HCT116 (cell line): ENCODE measurements at regions not wholly inside any gene's neighbourhood (a gene's known extent, or its start where the extent isn't known, plus 50 kb on each side); places are given as distances from the start of the nearest gene placed in this dataset.

Experiments
- ATAC-seq: fragments of 200-7000 bp; cut with Tn5 transposase; 2 replicates; pipeline ENCODE4 v1.9.1; 2020; ENCODE audit warnings: mild to moderate bottlenecking, moderate library complexity
- BruUV-seq: library from RNA; stranded (reverse); fragments of 400-500 nt; replicated peaks from 2 replicates; lab custom pipeline; 2021; lab: Mats Ljungman, UMichigan
- CTCF ChIA-PET: fragments of 300-600 bp; sonication (Branson Sonifier 250); formaldehyde crosslinking; loops from one replicate; lab custom pipeline; 2021; ENCODE audit warnings: antibody characterized with exemption; lab: Charles Lee
- POLR2A ChIA-PET: fragments of 300-600, 350-600 bp; sonication (Branson Sonifier 250); formaldehyde crosslinking; loops from one replicate; lab custom pipeline; 2021; ENCODE audit warnings: antibody characterized with exemption; lab: Charles Lee
- RAD21 ChIA-PET, 2 experiments: fragments of 300-600 bp; sonication (Branson Sonifier 250); formaldehyde crosslinking; loops; one replicate each; lab custom pipeline; 2023; ENCODE audit warnings: low total read pairs in 2 of 2; ENCODE audit not compliant: uncharacterized antibody in 2 of 2, unreplicated experiment in 2 of 2, low non-redundant PET in 1 of 2; lab: Charles Lee
- DNase-seq: peaks from one replicate; pipeline ENCODE4 v3.0.0-alpha.2; 2010; ENCODE audit warnings: low read depth, low spot score
- H2AFZ ChIP-seq: fragments of 200-600 bp; shearing (Covaris generic), sonication (generic); 2 replicates; pipeline ENCODE4 v1.6.1; 2017; ENCODE audit warnings: low read depth, mixed run types, mixed read lengths, antibody characterized with exemption, low read length; ENCODE audit not compliant: poor library complexity, severe bottlenecking
- H3K27ac ChIP-seq: 2 replicates; pipeline ENCODE4 v1.5.1; 2012; ENCODE audit warnings: low read depth, low read length
- H3K27me3 ChIP-seq: fragments of 200-600 bp; sonication (generic); 2 replicates; pipeline ENCODE4 v1.6.1; 2016; ENCODE audit warnings: mixed run types, low read length, mixed read lengths; ENCODE audit not compliant: insufficient read depth
- H3K36me3 ChIP-seq, 2 experiments: fragments of 200-500 bp in 1 of 2; fragments of 200-600 bp in 1 of 2; sonication (Bioruptor generic) in 1 of 2; sonication (generic) in 1 of 2; 2 replicates each; pipeline versions ENCODE4 v1.5.1 to v1.6.1; 2014 to 2016; ENCODE audit warnings: low read length in 2 of 2, inconsistent platforms in 1 of 2, mixed read lengths in 1 of 2, mixed run types in 1 of 2; ENCODE audit not compliant: insufficient read depth in 2 of 2, control insufficient read depth in 1 of 2
- H3K4me1 ChIP-seq, 2 experiments: fragments of 200-600 bp in 1 of 2; sonication (generic) in 1 of 2; 2 replicates each; pipeline versions ENCODE4 v1.5.1 to v1.6.1; 2012 to 2017; ENCODE audit warnings: low read length in 2 of 2, inconsistent platforms in 1 of 2, mild to moderate bottlenecking in 1 of 2, mixed read lengths in 1 of 2, mixed run types in 1 of 2, moderate library complexity in 1 of 2; ENCODE audit not compliant: insufficient read depth in 2 of 2, control insufficient read depth in 1 of 2
- H3K4me2 ChIP-seq: fragments of 200-600 bp; sonication (generic); 2 replicates; pipeline ENCODE4 v1.6.1; 2017; ENCODE audit warnings: mixed run types, low read length, mixed read lengths
- H3K4me3 ChIP-seq, 2 experiments: fragments of 200-600 bp in 1 of 2; sonication (generic) in 1 of 2; replicated peaks in 1 of 2; 2 replicates each; pipeline ENCODE4 v1.5.1; 2011 to 2016; ENCODE audit warnings: low read length in 2 of 2, control low read depth in 1 of 2, low read depth in 1 of 2, mild to moderate bottlenecking in 1 of 2, mixed read lengths in 1 of 2, mixed run types in 1 of 2
- H3K79me2 ChIP-seq: fragments of 200-600 bp; sonication (generic); 2 replicates; pipeline ENCODE4 v1.6.1; 2017; ENCODE audit warnings: mild to moderate bottlenecking, mixed run types, low read length, moderate library complexity, mixed read lengths; ENCODE audit not compliant: insufficient read depth
- H3K9ac ChIP-seq: fragments of 200-600 bp; sonication (generic); 2 replicates; pipeline ENCODE4 v1.6.1; 2016; ENCODE audit warnings: low read length, mixed read lengths
- H3K9me2 ChIP-seq: fragments of 200-600 bp; sonication (generic), shearing (Covaris generic); 2 replicates; pipeline ENCODE4 v1.6.1; 2017; ENCODE audit warnings: mixed run types, mild to moderate bottlenecking, moderate library complexity; ENCODE audit not compliant: insufficient read depth
- H3K9me3 ChIP-seq, 2 experiments: fragments of 200-500 bp in 1 of 2; fragments of 200-600 bp in 1 of 2; sonication (Bioruptor generic) in 1 of 2; sonication (generic) in 1 of 2; 2 replicates each; pipeline ENCODE4 v1.6.1; 2014 to 2017; ENCODE audit warnings: low read length in 2 of 2, mixed read lengths in 2 of 2, inconsistent platforms in 1 of 2, low read depth in 1 of 2, mild to moderate bottlenecking in 1 of 2, mixed run types in 1 of 2, moderate library complexity in 1 of 2; ENCODE audit not compliant: control insufficient read depth in 1 of 2, insufficient read depth in 1 of 2
- H4K20me1 ChIP-seq: fragments of 200-600 bp; sonication (generic), shearing (Covaris generic); 2 replicates; pipeline ENCODE4 v1.6.1; 2017; ENCODE audit warnings: mixed run types, mild to moderate bottlenecking, moderate library complexity; ENCODE audit not compliant: insufficient read depth
- CEBPB ChIP-seq: IDR thresholded peaks from 2 replicates; pipeline ENCODE4 v1.6.1; 2012; ENCODE audit warnings: low read depth
- EGR1 ChIP-seq: IDR thresholded peaks from 2 replicates; pipeline ENCODE4 v1.6.1; 2012; ENCODE audit warnings: low read depth
- ELF1 ChIP-seq: IDR thresholded peaks from 2 replicates; pipeline ENCODE4 v1.6.1; 2012; ENCODE audit warnings: low read depth, borderline replicate concordance
- EZH2phosphoT487 ChIP-seq: fragments of 200-600 bp; IDR thresholded peaks from 2 replicates; pipeline ENCODE4 v1.6.1; 2018; ENCODE audit warnings: antibody characterized with exemption, borderline replicate concordance
- JUND ChIP-seq: IDR thresholded peaks from 2 replicates; pipeline ENCODE4 v1.6.1; 2012
- POLR2A ChIP-seq: IDR thresholded peaks from 2 replicates; pipeline ENCODE4 v1.7.0; 2011; ENCODE audit warnings: borderline replicate concordance; ENCODE audit not compliant: insufficient read depth, insufficient read length; ENCODE audit errors: extremely low read depth
- RAD21 ChIP-seq: IDR thresholded peaks from 2 replicates; pipeline ENCODE4 v1.6.1; 2012; ENCODE audit warnings: low read depth, mild to moderate bottlenecking
- SRF ChIP-seq: IDR thresholded peaks from 2 replicates; pipeline ENCODE4 v1.6.1; 2012; ENCODE audit warnings: low read depth
- TCF7L2 ChIP-seq: IDR thresholded peaks from 2 replicates; pipeline ENCODE4 v1.7.0; 2011; ENCODE audit warnings: borderline replicate concordance, inconsistent platforms; ENCODE audit not compliant: insufficient read depth, insufficient read length; ENCODE audit errors: extremely low read depth
- YY1 ChIP-seq: IDR thresholded peaks from 2 replicates; pipeline ENCODE4 v1.6.1; 2011; ENCODE audit warnings: low read length, low read depth, moderate library complexity, mild to moderate bottlenecking; ENCODE audit not compliant: insufficient replicate concordance; ENCODE audit errors: extremely low read depth
- ZFX ChIP-seq: fragments of 450-650 bp; IDR thresholded peaks from 2 replicates; pipeline ENCODE4 v1.6.1; 2017
- ZNF274 ChIP-seq: fragments of 200-500 bp; sonication (Bioruptor generic); IDR thresholded peaks from 2 replicates; pipeline ENCODE4 v1.6.1; 2014; ENCODE audit warnings: mild to moderate bottlenecking, low read depth, low read length, inconsistent platforms
- intact Hi-C: fragments of 100-400 bp; cut with micrococcal nuclease; formaldehyde crosslinking; loops from 2 replicates; pipeline ENCODE4 v1.10.0; 2022
- TF ChIP-seq, protein P1 (sequence below), 3 experiments: fragments of 200-600 bp in 1 of 3; sonication (generic) in 1 of 3; IDR thresholded peaks in 2 of 3; conservative IDR thresholded peaks in 1 of 3; 2 replicates each; pipeline ENCODE4 v1.5.1; 2012 to 2017; ENCODE audit warnings: low read depth in 2 of 3, low read length in 2 of 3, antibody characterized with exemption in 1 of 3, borderline replicate concordance in 1 of 3, control low read depth in 1 of 3, mild to moderate bottlenecking in 1 of 3, mixed read lengths in 1 of 3, mixed run types in 1 of 3, moderate library complexity in 1 of 3; ENCODE audit not compliant: insufficient read depth in 1 of 3
- TF ChIP-seq, protein P2 (sequence below): IDR thresholded peaks from 2 replicates; pipeline ENCODE4 v1.6.1; 2011; ENCODE audit warnings: mild to moderate bottlenecking, low read length, moderate library complexity; ENCODE audit not compliant: insufficient replicate concordance; ENCODE audit errors: extremely low read depth

DNA sequence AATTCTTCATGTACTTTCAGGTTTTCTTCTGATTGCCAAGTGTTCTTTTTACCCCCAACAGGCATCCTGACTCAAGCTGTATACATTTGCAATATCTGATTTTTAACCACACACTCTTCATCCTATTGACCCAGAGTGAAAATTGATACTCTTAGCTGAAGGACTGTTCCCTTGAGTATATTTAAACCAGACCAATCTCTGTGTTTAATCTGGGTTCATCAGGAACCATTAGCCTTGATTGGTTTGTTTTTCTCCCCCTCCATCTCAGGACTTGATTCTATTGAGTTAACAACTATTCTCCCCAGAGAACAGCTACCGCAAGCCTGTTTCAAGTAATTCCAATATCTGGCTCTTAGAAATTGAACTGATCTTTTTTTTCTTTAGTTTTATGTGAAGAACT, 222.3 kb upstream of the NOVA1 start:
- Histone ChIP-seq H3K27me3 (no peaks in the 10 kb centered on the region), H3K79me2 (no peaks in the 10 kb centered on the region), H4K20me1 (no peaks in the 10 kb centered on the region), H3K9ac (no peak overlapping the region), H3K9me2 (no peaks in the 10 kb centered on the region), H3K36me3 (no peaks in the 10 kb centered on the region), H3K9me3 (peaks cover 8 to 18% of the 10 kb centered on the region in 2 experiments; a peak in 2 of 4 replicates), H3K27ac (no peak overlapping the region), H2AFZ (no peak overlapping the region), H3K4me2 (no peak overlapping the region), H3K4me1 (no peaks in the 10 kb centered on the region), H3K4me3 (no peak overlapping the region)
- ATAC-seq: no peak
- ChIA-PET POLR2A (no interaction called here), CTCF (no interaction called here), RAD21 (no interaction called here)
- no TSS peak for BruUV-seq
- TF ChIP-seq, protein P1, sequence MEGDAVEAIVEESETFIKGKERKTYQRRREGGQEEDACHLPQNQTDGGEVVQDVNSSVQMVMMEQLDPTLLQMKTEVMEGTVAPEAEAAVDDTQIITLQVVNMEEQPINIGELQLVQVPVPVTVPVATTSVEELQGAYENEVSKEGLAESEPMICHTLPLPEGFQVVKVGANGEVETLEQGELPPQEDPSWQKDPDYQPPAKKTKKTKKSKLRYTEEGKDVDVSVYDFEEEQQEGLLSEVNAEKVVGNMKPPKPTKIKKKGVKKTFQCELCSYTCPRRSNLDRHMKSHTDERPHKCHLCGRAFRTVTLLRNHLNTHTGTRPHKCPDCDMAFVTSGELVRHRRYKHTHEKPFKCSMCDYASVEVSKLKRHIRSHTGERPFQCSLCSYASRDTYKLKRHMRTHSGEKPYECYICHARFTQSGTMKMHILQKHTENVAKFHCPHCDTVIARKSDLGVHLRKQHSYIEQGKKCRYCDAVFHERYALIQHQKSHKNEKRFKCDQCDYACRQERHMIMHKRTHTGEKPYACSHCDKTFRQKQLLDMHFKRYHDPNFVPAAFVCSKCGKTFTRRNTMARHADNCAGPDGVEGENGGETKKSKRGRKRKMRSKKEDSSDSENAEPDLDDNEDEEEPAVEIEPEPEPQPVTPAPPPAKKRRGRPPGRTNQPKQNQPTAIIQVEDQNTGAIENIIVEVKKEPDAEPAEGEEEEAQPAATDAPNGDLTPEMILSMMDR (IDR thresholded peaks at IDR 0.05 in 2 of 3, conservative IDR thresholded peaks at IDR 0.05 in 1 of 3; ENCODE audit: borderline replicate concordance in 1 of 3, insufficient read depth in 1 of 3, low read depth in 2 of 3, low read length in 2 of 3): no peak
- TF ChIP-seq POLR2A (no peak), YY1 (no peak), EZH2phosphoT487 (no peak), CEBPB (no peak), SRF (no peak), RAD21 (no peak)
- no peak for DNase-seq
- intact Hi-C loops: no loop called here

DNA sequence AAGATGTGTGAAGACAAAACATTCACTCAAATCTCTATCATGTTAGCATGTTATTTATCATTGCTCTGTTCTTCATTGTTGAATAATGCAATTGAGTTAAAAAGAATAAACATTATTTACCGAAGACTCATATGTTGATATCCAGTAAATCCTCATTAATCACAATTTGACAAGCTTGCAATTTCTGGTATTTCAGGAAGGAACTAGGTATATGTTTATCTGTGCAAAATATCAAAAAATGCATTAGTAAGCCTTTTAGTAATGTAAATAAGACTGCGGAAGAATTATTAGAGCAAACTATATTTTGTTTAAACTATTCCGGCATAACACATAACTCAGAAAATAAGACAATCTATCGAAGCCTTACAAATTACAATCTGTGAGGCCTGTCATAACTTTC, 222.7 kb upstream of the NOVA1 start:
- CTCF ChIA-PET: no interaction called here
- Histone ChIP-seq H2AFZ (no peak overlapping the region), H3K27ac (no peak overlapping the region), H3K4me2 (no peak overlapping the region), H3K4me1 (no peaks in the 10 kb centered on the region), H3K36me3 (no peaks in the 10 kb centered on the region), H3K9me3 (peaks cover 8 to 22% of the 10 kb centered on the region in 2 experiments; a peak in 2 of 4 replicates), H3K27me3 (no peaks in the 10 kb centered on the region), H3K9ac (no peak overlapping the region), H4K20me1 (no peaks in the 10 kb centered on the region), H3K79me2 (no peaks in the 10 kb centered on the region), H3K9me2 (no peaks in the 10 kb centered on the region), H3K4me3 (no peak overlapping the region)
- DNase-seq (no peak), ATAC-seq (no peak)
- intact Hi-C loops: no loop called here
- BruUV-seq: no TSS peak
- RAD21 ChIA-PET: no interaction called here
- POLR2A ChIA-PET: no interaction called here
- TF ChIP-seq ZNF274: no peak
- TF ChIP-seq EGR1: no peak
- TF ChIP-seq, protein P2, sequence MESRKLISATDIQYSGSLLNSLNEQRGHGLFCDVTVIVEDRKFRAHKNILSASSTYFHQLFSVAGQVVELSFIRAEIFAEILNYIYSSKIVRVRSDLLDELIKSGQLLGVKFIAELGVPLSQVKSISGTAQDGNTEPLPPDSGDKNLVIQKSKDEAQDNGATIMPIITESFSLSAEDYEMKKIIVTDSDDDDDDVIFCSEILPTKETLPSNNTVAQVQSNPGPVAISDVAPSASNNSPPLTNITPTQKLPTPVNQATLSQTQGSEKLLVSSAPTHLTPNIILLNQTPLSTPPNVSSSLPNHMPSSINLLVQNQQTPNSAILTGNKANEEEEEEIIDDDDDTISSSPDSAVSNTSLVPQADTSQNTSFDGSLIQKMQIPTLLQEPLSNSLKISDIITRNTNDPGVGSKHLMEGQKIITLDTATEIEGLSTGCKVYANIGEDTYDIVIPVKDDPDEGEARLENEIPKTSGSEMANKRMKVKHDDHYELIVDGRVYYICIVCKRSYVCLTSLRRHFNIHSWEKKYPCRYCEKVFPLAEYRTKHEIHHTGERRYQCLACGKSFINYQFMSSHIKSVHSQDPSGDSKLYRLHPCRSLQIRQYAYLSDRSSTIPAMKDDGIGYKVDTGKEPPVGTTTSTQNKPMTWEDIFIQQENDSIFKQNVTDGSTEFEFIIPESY: no peak
- TF ChIP-seq JUND: no peak
- TF ChIP-seq YY1: no peak
- no peak for TF ChIP-seq TCF7L2
- TF ChIP-seq ZFX: no peak
- TF ChIP-seq ELF1: no peak
